Fibroblast of lung (primary cell): ENCODE measurements at regions not wholly inside any gene's neighbourhood (a gene's known extent, or its start where the extent isn't known, plus 50 kb on each side); places are given as distances from the start of the nearest gene placed in this dataset.

Experiments
- CTCF ChIP-seq, 2 donors: IDR thresholded peaks in 1 of 2; conservative IDR thresholded peaks in 1 of 2; 1 replicate in 1 of 2; 2 replicates in 1 of 2; pipeline ENCODE4 v1.5.1; 2011 to 2012; ENCODE audit warnings: low read length in 2 of 2, control low read depth in 1 of 2, inconsistent platforms in 1 of 2, low read depth in 1 of 2, mild to moderate bottlenecking in 1 of 2
- EZH2 ChIP-seq: IDR thresholded peaks from 2 replicates; pipeline ENCODE4 v1.5.1; 2012; ENCODE audit warnings: low read length, control low read depth, mild to moderate bottlenecking; ENCODE audit errors: missing control alignments

- peak in 1 of 2 donors; percentile 6 for TF ChIP-seq CTCF (conservative IDR thresholded peaks at IDR 0.05 in 1 of 2, IDR thresholded peaks at IDR 0.05 in 1 of 2; ENCODE audit: low read depth in 1 of 2, low read length in 2 of 2)
- no peak for TF ChIP-seq EZH2
These were observed 925.9 kb upstream of the SLITRK6 start for GRCh38 chr13:86725105-86725504.
